Activated CD4-positive, alpha-beta memory T cell treated with anti-CD3 and anti-CD28 coated beads, Interleukin-2, amount 10 ng/mL, durations not matched to agents 7 days and 5 days (primary cell): ENCODE measurements at regions not wholly inside any gene's neighbourhood (a gene's known extent, or its start where the extent isn't known, plus 50 kb on each side); places are given as distances from the start of the nearest gene placed in this dataset.
"Not testable (repeated sequence)": the region's sequence is repeated elsewhere in the genome, so short reads cannot be mapped to it uniquely, and the experiment has no call there.

Experiments
- CTCF ChIA-PET: fragments of 350-600 bp; sonication (Branson Sonifier 250); formaldehyde crosslinking; loops from one replicate; lab custom pipeline; 2021; ENCODE audit warnings: antibody characterized with exemption, inconsistent platforms; lab: Charles Lee
- POLR2A ChIA-PET: fragments of 350-600 bp; sonication (Branson Sonifier 250); formaldehyde crosslinking; loops from one replicate; lab custom pipeline; 2021; ENCODE audit warnings: antibody characterized with exemption; lab: Charles Lee
- DNase-seq: peaks from one replicate; pipeline ENCODE4 v3.0.0-alpha.2; 2020
- H3K27ac Mint-ChIP-seq: one replicate; pipeline ENCODE4 v1.8.0; 2021; ENCODE audit warnings: mild to moderate bottlenecking, mixed read lengths
- H3K27me3 Mint-ChIP-seq: one replicate; pipeline ENCODE4 v1.8.0; 2021; ENCODE audit warnings: mixed read lengths
- H3K36me3 Mint-ChIP-seq: one replicate; pipeline ENCODE4 v1.8.0; 2021; ENCODE audit warnings: low read depth, mixed read lengths
- H3K4me1 Mint-ChIP-seq: one replicate; pipeline ENCODE4 v1.8.0; 2021; ENCODE audit warnings: mixed read lengths
- H3K4me3 Mint-ChIP-seq: one replicate; pipeline ENCODE4 v1.8.0; 2021; ENCODE audit warnings: mild to moderate bottlenecking, mixed read lengths
- H3K9me3 Mint-ChIP-seq: one replicate; pipeline ENCODE4 v1.8.0; 2021; ENCODE audit warnings: mixed read lengths

- H3K27me3 Mint-ChIP-seq = no peaks in the 10 kb centered on the region
- no peaks in the 10 kb centered on the region for H3K36me3 Mint-ChIP-seq
- DNase-seq = no peak
- ChIA-PET CTCF (no interaction called here), POLR2A (no interaction called here)
- H3K4me3 Mint-ChIP-seq = no peak overlapping the region
- H3K9me3 Mint-ChIP-seq = no peaks in the 10 kb centered on the region
- no peaks in the 10 kb centered on the region for H3K4me1 Mint-ChIP-seq
- no peak overlapping the region for H3K27ac Mint-ChIP-seq
These were observed 597.9 kb upstream of the TLE4 start for GRCh38 chr9:78973907-78974306.

GRCh38 chr9:78982849-78983248, 588.9 kb upstream of the TLE4 start:
- no peaks in the 10 kb centered on the region for H3K4me1 Mint-ChIP-seq
- H3K36me3 Mint-ChIP-seq = no peaks in the 10 kb centered on the region
- H3K27ac Mint-ChIP-seq = no peak overlapping the region
- CTCF ChIA-PET = interaction anchor here (0.7 kb wide), 1 partner anchor 83 kb away, joined by 3 read pairs; no protein-coding TSS in a partner anchor
- no peaks in the 10 kb centered on the region for H3K27me3 Mint-ChIP-seq
- peaks cover 2% of the 10 kb centered on the region for H3K9me3 Mint-ChIP-seq
- POLR2A ChIA-PET = no interaction called here
- no peak for DNase-seq
- no peak overlapping the region for H3K4me3 Mint-ChIP-seq

- H3K9me3 Mint-ChIP-seq = no peaks in the 10 kb centered on the region
- no peaks in the 10 kb centered on the region for H3K4me1 Mint-ChIP-seq
- ChIA-PET POLR2A (no interaction called here), CTCF (no interaction called here)
- no peaks in the 10 kb centered on the region for H3K36me3 Mint-ChIP-seq
- no peak overlapping the region for H3K27ac Mint-ChIP-seq
- H3K4me3 Mint-ChIP-seq = no peak overlapping the region
- DNase-seq = no peak
- no peaks in the 10 kb centered on the region for H3K27me3 Mint-ChIP-seq
These were observed 586.6 kb upstream of the TLE4 start for GRCh38 chr9:78985084-78985738.

- CTCF ChIA-PET = no interaction called here
- Mint-ChIP-seq H3K27ac (no peak overlapping the region), H3K4me1 (no peaks in the 10 kb centered on the region), H3K9me3 (no peaks in the 10 kb centered on the region), H3K27me3 (no peaks in the 10 kb centered on the region), H3K36me3 (no peaks in the 10 kb centered on the region), H3K4me3 (no peak overlapping the region)
- no peak for DNase-seq
- POLR2A ChIA-PET = no interaction called here
These were observed 585.3 kb upstream of the TLE4 start for GRCh38 chr9:78986446-78986845.

GRCh38 chr9:78989031-78989658, 582.6 kb upstream of the TLE4 start:
- Mint-ChIP-seq H3K4me3 (no peak overlapping the region), H3K27me3 (no peaks in the 10 kb centered on the region), H3K36me3 (no peaks in the 10 kb centered on the region), H3K27ac (no peak overlapping the region), H3K9me3 (no peaks in the 10 kb centered on the region), H3K4me1 (no peaks in the 10 kb centered on the region)
- ChIA-PET CTCF (no interaction called here), POLR2A (no interaction called here)
- DNase-seq = no peak

- H3K36me3 Mint-ChIP-seq = no peaks in the 10 kb centered on the region
- no peaks in the 10 kb centered on the region for H3K9me3 Mint-ChIP-seq
- CTCF ChIA-PET = no interaction called here
- H3K27ac Mint-ChIP-seq = no peak overlapping the region
- H3K4me1 Mint-ChIP-seq = no peaks in the 10 kb centered on the region
- DNase-seq = no peak
- POLR2A ChIA-PET = no interaction called here
- H3K27me3 Mint-ChIP-seq = no peaks in the 10 kb centered on the region
- no peak overlapping the region for H3K4me3 Mint-ChIP-seq
These were observed 577.3 kb upstream of the TLE4 start for GRCh38 chr9:78994471-78994870.

GRCh38 chr9:78994974-78995373, 576.8 kb upstream of the TLE4 start:
- H3K36me3 Mint-ChIP-seq, H3K27me3 Mint-ChIP-seq, H3K4me3 Mint-ChIP-seq, H3K27ac Mint-ChIP-seq, CTCF ChIA-PET, H3K4me1 Mint-ChIP-seq, DNase-seq, H3K9me3 Mint-ChIP-seq, POLR2A ChIA-PET: not testable (repeated sequence)

GRCh38 chr9:78997296-78997695, 574.5 kb upstream of the TLE4 start:
- Mint-ChIP-seq H3K4me3 (no peak overlapping the region), H3K27ac (no peak overlapping the region), H3K9me3 (no peaks in the 10 kb centered on the region), H3K36me3 (no peaks in the 10 kb centered on the region), H3K27me3 (no peaks in the 10 kb centered on the region), H3K4me1 (no peaks in the 10 kb centered on the region)
- ChIA-PET CTCF (no interaction called here), POLR2A (no interaction called here)
- DNase-seq = no peak

GRCh38 chr9:79000230-79001002, 571.3 kb upstream of the TLE4 start:
- ChIA-PET CTCF (no interaction called here), POLR2A (no interaction called here)
- Mint-ChIP-seq H3K36me3 (no peaks in the 10 kb centered on the region), H3K4me3 (no peak overlapping the region), H3K9me3 (peaks cover 2% of the 10 kb centered on the region), H3K4me1 (no peaks in the 10 kb centered on the region), H3K27ac (no peak overlapping the region), H3K27me3 (no peaks in the 10 kb centered on the region)
- no peak for DNase-seq

GRCh38 chr9:79001012-79001411, 570.8 kb upstream of the TLE4 start:
- ChIA-PET POLR2A (no interaction called here), CTCF (no interaction called here)
- Mint-ChIP-seq H3K4me1 (no peaks in the 10 kb centered on the region), H3K9me3 (peaks cover 2% of the 10 kb centered on the region), H3K36me3 (no peaks in the 10 kb centered on the region), H3K27ac (no peak overlapping the region), H3K4me3 (no peak overlapping the region), H3K27me3 (no peaks in the 10 kb centered on the region)
- DNase-seq = no peak

GRCh38 chr9:79003514-79003913, 568.3 kb upstream of the TLE4 start:
- H3K36me3 Mint-ChIP-seq = no peaks in the 10 kb centered on the region

GRCh38 chr9:79004032-79004431, 567.7 kb upstream of the TLE4 start:
- no peaks in the 10 kb centered on the region for H3K4me1 Mint-ChIP-seq
- H3K9me3 Mint-ChIP-seq = peaks cover 2% of the 10 kb centered on the region

More at GRCh38 chr9:79003514-79003913, 568.3 kb upstream of the TLE4 start:
- CTCF ChIA-PET = no interaction called here
- Mint-ChIP-seq H3K4me3 (no peak overlapping the region), H3K9me3 (peaks cover 2% of the 10 kb centered on the region), H3K27ac (no peak overlapping the region), H3K27me3 (no peaks in the 10 kb centered on the region), H3K4me1 (no peaks in the 10 kb centered on the region)
- DNase-seq = no peak
- POLR2A ChIA-PET = no interaction called here

GRCh38 chr9:79006546-79006945, 565.2 kb upstream of the TLE4 start:
- Mint-ChIP-seq H3K27ac (no peak overlapping the region), H3K9me3 (peaks cover 2% of the 10 kb centered on the region), H3K36me3 (no peaks in the 10 kb centered on the region), H3K4me1 (no peaks in the 10 kb centered on the region), H3K27me3 (no peaks in the 10 kb centered on the region), H3K4me3 (no peak overlapping the region)
- ChIA-PET CTCF (no interaction called here), POLR2A (no interaction called here)
- DNase-seq = no peak

More at GRCh38 chr9:79004032-79004431, 567.7 kb upstream of the TLE4 start:
- no peak for DNase-seq
- no peaks in the 10 kb centered on the region for H3K36me3 Mint-ChIP-seq
- POLR2A ChIA-PET = no interaction called here
- H3K27ac Mint-ChIP-seq = no peak overlapping the region
- H3K27me3 Mint-ChIP-seq = no peaks in the 10 kb centered on the region
- no peak overlapping the region for H3K4me3 Mint-ChIP-seq
- CTCF ChIA-PET = no interaction called here
